ENCODE measurements at regions not wholly inside any gene's neighbourhood (a gene's known extent, or its start where the extent isn't known, plus 50 kb on each side); places are given as distances from the start of the nearest gene placed in this dataset.

DNA sequence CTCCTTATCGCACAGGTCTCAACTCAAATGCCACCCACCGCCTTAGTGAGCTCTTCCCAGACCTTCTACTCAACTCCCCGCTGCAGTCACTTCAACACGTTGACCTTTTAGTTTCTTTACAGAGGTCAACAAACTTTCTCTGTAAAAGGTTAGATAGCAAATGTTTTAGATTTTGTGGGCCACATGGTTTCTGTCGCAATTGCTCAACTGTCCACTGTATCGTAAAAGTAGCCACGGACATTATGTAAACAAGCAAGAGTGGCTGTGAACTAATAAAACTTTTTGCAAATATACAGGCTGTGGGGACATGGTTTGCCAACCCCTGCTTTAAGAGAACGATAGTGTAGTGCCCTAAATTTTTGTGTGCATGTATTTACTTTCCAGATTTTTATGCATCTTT is 247.6 kb upstream of the TSHZ2 start:
- Histone ChIP-seq H3K36me3 (no peaks in the 10 kb centered on the region), H3K27ac (no peak overlapping the region), H3K9me3 (no peaks in the 10 kb centered on the region), H3K4me3 (replicated peaks in 1 of 3) (no peak overlapping the region), H3K4me1 (no peaks in the 10 kb centered on the region), H3K27me3 (no peaks in the 10 kb centered on the region)
- no peak for DNase-seq
- WGBS, 2 donors = 60 to 61% methylated on average over 8 of the region's 8 CpGs
- no peak for TF ChIP-seq POLR2A (IDR thresholded peaks at IDR 0.05)
- TF ChIP-seq, protein P1, sequence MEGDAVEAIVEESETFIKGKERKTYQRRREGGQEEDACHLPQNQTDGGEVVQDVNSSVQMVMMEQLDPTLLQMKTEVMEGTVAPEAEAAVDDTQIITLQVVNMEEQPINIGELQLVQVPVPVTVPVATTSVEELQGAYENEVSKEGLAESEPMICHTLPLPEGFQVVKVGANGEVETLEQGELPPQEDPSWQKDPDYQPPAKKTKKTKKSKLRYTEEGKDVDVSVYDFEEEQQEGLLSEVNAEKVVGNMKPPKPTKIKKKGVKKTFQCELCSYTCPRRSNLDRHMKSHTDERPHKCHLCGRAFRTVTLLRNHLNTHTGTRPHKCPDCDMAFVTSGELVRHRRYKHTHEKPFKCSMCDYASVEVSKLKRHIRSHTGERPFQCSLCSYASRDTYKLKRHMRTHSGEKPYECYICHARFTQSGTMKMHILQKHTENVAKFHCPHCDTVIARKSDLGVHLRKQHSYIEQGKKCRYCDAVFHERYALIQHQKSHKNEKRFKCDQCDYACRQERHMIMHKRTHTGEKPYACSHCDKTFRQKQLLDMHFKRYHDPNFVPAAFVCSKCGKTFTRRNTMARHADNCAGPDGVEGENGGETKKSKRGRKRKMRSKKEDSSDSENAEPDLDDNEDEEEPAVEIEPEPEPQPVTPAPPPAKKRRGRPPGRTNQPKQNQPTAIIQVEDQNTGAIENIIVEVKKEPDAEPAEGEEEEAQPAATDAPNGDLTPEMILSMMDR (IDR thresholded peaks at IDR 0.05) = no peak
- intact Hi-C loops (cut with DNase I) = no loop called here

DNA sequence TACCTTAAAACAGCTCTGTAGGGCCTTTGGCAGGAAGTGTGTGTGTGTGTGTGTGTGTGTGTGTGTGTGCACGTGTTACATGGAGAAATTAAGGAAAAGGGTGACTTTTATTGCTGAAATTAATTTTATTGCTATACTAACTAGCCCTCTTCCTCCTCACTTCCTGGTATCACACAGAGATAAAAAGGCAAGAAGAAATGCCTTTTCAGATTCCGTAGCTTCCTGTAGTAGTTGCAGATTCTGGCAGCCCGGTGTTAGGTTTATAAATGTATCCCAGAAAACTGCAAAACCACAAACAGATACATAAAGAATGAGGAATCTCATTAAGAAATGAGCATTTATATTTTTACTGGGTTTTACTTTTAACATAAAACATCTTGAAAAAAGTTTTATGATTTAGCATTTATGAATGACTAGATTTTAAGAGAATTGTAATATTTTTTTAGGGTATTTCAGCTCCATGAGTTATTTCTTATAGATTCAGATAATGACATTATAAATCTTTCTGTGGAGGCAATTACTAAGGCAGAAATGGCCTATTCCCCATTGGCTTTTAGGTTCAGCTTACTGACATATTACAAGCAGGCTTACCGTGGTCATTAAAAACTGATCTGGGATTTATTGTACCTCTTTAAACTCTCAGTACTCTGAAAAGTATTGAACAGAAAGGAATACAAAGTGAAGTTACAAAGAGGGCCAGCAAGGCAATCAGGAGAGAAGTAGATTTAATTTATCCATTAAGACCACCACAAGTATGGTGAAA is 249.1 kb upstream of the TSHZ2 start:
- no peaks in the 10 kb centered on the region for H3K4me1 ChIP-seq
- WGBS, 2 donors = 71 to 74% methylated on average over 4 of the region's 4 CpGs
- DNase-seq = no peak
- intact Hi-C loops (cut with DNase I) = no loop called here
- H3K9me3 ChIP-seq = no peaks in the 10 kb centered on the region
- no peaks in the 10 kb centered on the region for H3K36me3 ChIP-seq
- no peak overlapping the region for H3K27ac ChIP-seq
- H3K4me3 ChIP-seq (replicated peaks in 1 of 3) = no peak overlapping the region
- no peak for TF ChIP-seq POLR2A (IDR thresholded peaks at IDR 0.05)
- TF ChIP-seq, protein P1 (IDR thresholded peaks at IDR 0.05) = no peak
- no peaks in the 10 kb centered on the region for H3K27me3 ChIP-seq

DNA sequence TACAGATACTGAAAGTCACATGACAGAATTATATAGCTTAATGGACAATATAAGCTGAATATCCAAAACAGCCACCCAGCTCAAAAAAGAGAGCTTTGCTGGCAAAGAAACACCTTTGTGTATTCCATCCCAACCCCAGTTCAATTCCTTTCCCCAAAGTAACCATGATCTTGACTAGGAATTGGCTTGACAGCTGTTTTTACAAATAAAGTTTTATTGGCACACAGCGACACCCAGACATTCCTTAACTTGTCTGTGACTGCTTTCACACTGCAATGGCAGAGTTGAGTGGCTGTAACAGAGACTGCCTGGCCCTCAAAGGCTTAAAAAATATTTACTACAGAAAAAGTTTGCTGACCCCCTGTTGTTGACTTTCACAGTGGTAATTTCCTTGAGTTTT is 264.0 kb upstream of the TSHZ2 start:
- intact Hi-C loops (cut with DNase I) = no loop called here
- 90 to 94% methylated on average over 1 of the region's 1 CpG for WGBS, 2 donors
- no peak for TF ChIP-seq POLR2A (IDR thresholded peaks at IDR 0.05)
- TF ChIP-seq, protein P1 (IDR thresholded peaks at IDR 0.05) = no peak
- Histone ChIP-seq H3K4me3 (replicated peaks in 1 of 3) (no peak overlapping the region), H3K27me3 (no peaks in the 10 kb centered on the region), H3K36me3 (no peaks in the 10 kb centered on the region), H3K27ac (no peak overlapping the region), H3K9me3 (no peaks in the 10 kb centered on the region), H3K4me1 (no peaks in the 10 kb centered on the region)
- DNase-seq = no peak

GRCh38 chr20:52704553-52704952 is 267.6 kb upstream of the TSHZ2 start:
- 84% methylated on average over 1 of the region's 1 CpG for WGBS, 2 donors
- Histone ChIP-seq H3K9me3 (no peaks in the 10 kb centered on the region), H3K27ac (no peak overlapping the region), H3K4me1 (no peaks in the 10 kb centered on the region), H3K27me3 (no peaks in the 10 kb centered on the region), H3K4me3 (replicated peaks in 1 of 3) (no peak overlapping the region), H3K36me3 (no peaks in the 10 kb centered on the region)
- intact Hi-C loops (cut with DNase I) = no loop called here
- no peak for TF ChIP-seq POLR2A (IDR thresholded peaks at IDR 0.05)
- TF ChIP-seq, protein P1 (IDR thresholded peaks at IDR 0.05) = no peak
- DNase-seq = no peak

GRCh38 chr20:52688345-52688744 is 283.8 kb upstream of the TSHZ2 start:
- Histone ChIP-seq H3K4me1 (peaks cover 0 to 9% of the 10 kb centered on the region in 2 donors), H3K27me3 (no peaks in the 10 kb centered on the region), H3K36me3 (no peaks in the 10 kb centered on the region), H3K9me3 (no peaks in the 10 kb centered on the region), H3K27ac (no peak overlapping the region), H3K4me3 (replicated peaks in 1 of 3) (no peak overlapping the region)
- intact Hi-C loops (cut with DNase I) = no loop called here
- WGBS, 2 donors = 64 to 68% methylated on average over 2 of the region's 2 CpGs
- no peak for DNase-seq
- TF ChIP-seq POLR2A (IDR thresholded peaks at IDR 0.05) = no peak
- TF ChIP-seq, protein P1 (IDR thresholded peaks at IDR 0.05) = no peak
